GM21381 (cell line): ENCODE measurements at regions not wholly inside any gene's neighbourhood (a gene's known extent, or its start where the extent isn't known, plus 50 kb on each side); places are given as distances from the start of the nearest gene placed in this dataset.

Experiments
- ATAC-seq: cut with Tn5 transposase; IDR thresholded peaks from one replicate; pipeline ENCODE4 v1.9.1; 2021; ENCODE audit warnings: mild to moderate bottlenecking, moderate library complexity; ENCODE audit not compliant: unreplicated experiment

DNA sequence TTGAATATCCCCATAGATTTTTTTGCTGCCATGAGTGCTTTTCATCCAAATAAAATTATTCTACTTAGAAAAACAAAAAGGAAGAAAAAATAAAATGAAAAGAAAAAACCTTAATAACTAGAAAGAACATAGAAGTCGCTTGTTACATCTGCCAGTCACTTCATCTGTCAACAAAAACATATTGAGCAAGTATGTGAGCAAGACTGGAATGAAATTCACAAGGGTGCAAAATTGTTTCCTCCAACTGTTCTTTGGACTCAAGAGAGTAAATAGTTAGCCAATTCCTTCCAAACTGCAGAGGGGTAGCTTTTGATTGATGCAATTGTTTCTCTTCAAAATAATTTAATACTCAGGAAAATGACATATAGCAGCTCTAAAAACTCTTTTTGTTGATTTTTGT, 336.3 kb upstream of the CDH7 start:
- no peak for ATAC-seq

DNA sequence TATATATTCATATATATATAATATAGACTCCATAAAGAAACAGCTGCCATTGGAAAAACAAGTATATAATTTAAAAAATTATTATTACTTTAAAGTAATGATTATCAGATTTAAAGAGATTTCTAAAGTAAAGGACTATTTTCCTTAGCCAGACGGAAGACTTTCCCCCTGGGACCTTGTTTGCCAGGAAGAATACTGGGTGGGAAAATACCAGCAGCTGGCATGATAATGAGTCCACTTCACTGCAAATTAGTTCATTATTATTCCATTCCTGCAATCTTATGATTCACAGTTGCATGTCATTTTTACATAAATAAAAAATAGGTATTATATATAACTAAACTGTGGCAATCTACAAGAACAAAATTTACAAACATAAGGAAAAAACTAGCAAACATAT, 339.8 kb upstream of the CDH7 start:
- no peak for ATAC-seq

DNA sequence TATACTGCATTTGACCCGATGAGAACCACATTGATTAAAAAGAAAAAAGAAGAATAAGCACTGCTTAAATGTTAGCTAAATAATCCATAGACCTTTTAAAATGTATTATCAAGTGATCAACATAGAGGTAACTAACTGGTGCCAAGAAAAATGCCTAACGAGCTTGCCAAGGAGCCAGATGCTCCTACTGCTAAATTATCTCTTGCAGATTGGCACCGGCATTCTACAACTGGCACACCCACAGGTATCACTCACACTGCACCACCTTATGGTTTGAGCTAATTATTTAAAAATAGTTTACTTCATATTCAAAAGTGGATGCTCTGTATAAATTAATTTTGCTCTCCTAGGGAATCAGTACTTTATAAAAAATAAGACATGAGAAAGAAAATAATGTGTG, 341.6 kb upstream of the CDH7 start:
- ATAC-seq, result no peak

DNA sequence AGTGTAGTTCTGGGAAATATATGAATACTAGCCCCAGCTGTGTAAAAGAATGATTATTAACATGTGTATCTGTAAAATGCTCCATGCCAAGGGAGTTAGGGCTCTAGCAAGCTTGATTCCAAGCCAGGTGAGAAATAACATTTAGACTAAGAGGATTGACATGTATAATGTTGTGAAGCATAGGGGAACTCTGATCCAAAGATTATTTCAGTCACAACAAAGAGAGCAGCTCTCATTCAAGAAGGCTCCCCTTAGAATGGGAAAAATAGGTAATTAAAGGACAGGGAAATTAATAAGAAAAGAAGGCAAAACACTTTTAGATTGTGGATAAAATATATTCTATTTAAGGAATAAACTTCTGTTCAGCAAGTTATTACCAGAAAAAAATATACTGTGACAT, 347.3 kb upstream of the CDH7 start:
- no peak for ATAC-seq

DNA sequence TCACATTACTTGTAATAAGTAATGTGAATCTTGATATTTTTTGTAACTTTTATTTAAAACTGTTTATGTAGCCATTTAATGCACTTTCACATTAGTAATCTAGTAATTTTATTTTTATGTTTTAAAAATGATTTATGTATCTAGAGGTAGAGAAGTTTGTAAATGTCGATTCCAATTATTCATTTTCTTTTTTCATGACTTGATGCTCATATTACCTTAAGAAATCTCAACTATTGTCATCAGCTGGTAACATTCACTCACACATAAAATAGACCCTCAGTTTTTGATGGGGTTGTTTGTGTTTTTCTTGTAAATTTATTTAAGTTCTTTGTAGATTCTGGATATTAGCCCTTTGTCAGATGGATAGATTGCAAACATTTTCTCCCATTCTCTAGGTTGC, 351.7 kb upstream of the CDH7 start:
- ATAC-seq, result no peak

DNA sequence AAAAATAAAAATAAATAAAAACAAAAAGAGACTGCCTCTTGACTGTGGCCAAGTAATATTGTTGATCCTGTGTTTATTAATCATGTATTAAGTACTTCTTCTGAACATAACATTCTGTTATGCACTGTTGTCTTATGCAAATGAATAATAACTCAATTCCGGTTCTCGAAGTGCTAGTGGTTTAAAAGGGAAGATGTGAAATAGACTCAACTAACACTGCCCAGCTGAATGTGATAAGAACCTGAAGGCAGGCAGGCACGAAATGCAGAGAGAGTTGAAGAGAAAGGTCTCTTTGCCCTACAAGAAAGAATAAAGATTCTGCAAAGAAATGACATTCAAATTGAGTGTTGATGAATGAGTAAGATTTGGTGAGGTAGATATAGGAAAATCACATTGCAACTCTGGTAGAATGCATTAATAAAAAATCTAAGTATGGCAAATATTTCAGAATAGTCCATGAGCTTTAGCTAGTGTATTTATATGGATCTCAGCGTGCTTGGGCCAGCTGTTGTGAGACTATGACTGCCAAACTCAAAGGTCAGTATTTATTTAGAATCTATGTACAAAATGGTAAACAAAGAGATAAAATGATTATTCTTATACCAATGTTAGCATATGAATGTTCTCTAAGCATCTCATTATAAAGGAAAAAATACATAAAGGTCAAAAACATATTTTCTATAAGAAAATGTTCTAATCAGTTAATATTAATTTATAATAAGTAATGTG, 352.3 kb upstream of the CDH7 start:
- ATAC-seq, result no peak

DNA sequence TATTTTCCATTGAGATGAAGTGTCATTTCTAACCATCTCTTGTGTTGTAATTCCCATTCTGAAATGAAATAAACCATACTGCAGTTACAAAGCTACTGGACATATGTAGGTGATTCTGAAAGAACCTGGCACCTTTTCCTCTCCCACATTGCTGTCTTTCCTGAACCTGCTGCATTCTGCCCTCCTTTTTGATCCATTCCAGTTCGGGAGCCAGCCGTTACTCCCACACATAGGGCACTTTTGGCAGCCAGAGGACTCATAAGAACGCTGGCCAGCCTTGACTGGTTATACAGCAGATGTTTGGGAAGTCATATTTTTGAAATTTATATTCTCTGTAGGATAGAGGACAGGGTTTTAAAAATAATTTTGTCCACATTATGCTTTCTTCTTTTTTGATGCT, 369.8 kb upstream of the CDH7 start:
- ATAC-seq, result no peak

DNA sequence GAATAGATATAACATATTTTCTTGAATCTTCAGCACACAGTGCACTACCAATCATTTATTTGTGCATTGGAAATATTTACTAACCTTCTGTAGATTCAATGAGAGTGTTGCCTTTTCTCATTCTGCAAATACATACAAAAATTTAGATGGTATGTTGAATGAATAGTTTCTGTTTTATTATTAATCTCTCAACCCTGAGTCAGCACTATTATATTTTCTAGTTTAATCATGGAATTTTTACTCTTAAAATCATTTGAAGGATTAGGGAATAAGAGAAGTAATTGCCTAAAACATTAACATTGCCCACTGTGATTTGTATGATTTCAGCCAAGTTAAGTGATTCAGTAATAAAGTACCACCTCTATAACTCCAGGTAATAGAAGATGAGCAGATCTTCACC, 370.2 kb upstream of the CDH7 start:
- no peak for ATAC-seq

DNA sequence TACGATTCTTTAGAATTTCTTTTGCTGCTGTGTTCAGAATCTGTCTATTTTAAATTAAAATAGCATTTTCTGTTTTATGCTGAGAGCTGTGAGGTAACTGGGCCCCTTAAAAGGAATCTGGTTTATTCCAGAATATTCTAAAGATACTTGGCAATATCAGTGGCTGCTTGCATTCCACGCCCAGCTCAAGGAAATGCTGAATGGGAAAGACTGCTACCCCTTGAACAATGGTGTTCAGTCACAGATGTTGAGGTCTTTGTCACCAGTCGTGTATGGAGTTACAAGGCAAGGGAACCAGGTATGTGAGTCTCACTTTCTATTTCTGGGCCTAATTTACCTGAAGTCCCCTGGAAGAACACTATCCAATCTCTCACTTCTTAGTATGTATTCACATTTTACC, 377.9 kb upstream of the CDH7 start:
- no peak for ATAC-seq

DNA sequence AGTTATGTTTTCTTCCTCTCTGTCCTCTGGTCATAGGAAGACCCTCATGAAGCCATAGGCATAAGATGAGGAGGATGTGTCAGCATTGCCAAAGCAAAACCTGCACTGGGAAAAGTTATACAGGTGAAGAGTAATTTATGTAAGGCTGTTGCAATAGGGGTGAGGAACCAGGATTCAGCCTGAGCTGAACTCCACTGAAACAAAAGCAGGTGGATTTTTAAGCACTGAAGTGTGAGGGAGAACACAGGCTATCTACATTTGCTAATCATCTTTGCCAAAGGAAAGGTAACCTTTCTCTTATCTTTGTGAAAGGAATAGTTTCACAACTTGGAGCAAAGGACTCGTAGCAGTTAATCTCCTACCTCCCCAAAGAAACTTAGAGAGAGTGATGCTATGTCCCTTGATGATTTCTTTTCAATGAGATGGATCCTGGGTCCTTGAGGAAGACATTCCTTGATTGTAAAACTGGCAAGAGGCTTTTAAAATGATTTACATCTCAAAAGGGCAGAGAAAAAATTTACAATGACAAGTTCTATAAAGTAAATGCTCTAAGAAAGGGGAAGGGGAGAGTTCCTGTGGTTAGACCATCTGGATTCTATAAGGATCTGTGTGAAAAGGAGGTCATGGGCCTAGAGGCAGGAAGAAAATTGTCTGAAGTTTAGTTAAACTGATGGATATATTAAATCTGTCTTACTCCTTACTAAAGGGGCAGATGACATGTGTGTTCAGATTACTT, 385.4 kb upstream of the CDH7 start:
- ATAC-seq, result no peak

DNA sequence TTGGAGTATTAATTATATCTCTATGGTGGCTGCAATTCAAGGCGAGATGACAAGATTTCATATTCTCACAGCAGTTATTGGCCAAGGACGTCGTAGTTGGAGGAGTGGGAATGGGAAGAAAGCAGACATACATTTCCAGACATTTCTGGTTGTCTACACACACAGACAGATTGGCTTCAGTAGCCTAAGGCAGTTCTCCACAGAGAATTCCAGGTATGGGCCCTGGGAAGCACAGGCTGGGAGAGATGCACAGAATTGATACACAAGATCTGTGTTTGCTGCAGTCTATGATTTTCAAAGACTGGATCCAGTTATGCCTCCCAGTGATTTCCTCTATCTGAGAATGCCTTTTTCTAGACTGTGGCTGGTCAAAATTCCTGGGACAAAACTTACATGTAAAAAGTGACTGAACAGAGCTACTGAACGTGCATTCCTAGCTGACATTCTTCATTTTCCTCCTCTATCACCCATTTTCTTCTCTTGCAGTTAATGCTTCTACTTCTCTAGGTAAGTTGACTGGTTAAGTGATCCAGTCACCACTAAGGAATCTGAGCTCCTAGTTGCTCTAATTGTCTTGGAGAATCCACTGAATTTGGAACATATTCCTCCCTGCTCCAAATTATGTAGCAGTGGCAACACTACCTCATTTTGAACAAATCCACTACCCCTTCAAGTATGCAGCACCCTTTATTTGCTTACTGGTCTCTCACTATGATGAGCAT, 386.7 kb upstream of the CDH7 start:
- no peak for ATAC-seq

DNA sequence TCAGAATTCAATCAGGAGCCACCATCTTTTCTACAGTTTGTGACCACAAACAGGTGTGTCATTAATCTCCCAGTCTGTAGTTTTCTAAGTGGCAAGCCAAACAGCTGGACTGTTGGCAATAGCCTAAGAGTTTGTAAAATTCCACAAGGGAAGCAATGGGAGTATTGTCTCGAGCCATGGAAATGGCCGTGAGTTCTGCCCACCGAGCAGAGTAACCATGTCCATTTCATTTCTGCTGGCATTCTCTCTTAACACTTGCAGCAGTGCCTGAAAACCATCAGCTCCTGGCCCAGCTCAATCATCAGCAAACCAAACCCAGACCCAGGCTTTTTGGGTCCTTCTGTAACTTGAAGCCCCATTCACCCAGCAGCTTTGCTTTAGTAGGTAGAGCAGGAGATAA, 387.8 kb upstream of the CDH7 start:
- no peak for ATAC-seq

DNA sequence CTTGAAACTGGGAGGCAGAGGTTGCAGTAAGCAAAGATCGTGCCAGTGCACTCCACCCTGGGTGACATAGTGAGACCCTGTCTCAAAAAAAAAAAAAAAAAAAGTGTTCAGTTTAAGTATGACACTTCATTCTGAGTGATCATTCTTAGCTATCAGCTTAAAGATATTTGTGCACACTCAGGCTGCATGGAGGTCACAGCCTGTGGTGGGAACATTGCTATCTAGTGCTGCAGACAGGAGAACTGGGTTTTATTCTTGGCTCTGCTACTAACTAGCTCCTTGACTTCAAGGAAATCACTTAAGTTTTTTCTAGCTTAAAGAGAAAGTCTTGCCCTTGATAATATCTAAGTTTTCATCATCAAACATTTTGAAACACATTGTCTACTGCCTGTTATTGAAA, 391.3 kb upstream of the CDH7 start:
- ATAC-seq, result no peak

DNA sequence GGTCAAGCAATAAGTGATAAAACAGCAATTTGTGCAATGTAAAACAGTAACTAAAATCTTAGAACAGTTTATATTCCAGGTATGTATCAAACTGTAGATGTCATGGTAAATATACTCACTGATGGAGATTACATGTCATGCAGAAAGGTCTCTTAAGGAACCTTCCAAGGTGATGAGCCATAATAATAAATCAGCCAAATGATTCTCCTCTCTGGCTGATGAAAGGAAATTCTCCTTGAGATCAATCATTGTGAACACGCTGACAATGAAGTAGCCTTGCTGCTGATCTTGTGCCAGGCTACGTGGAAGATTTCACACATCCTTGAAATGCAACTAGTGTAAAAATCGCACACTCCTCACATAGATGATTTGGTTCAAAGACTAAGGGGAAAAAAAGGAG, 392.5 kb upstream of the CDH7 start:
- no peak for ATAC-seq

DNA sequence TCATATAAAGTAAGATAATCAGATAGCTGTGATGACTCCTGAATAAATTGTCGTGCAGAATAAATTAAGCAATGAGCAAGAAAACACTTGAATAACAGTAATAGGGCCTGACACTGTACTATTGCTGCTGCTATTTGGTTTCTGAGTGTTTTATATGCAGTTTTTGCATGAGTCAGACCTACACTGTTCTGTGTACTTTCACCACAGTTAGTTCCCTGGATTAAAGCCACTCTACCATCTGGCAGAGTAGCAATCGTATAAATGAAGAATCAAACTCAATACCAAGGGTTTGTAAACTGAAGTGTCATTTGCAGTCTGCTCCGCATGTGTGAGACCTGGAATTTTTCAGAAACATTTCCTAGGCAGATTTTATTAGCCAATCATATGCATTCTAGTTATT, 398.6 kb upstream of the CDH7 start:
- ATAC-seq, result no peak

DNA sequence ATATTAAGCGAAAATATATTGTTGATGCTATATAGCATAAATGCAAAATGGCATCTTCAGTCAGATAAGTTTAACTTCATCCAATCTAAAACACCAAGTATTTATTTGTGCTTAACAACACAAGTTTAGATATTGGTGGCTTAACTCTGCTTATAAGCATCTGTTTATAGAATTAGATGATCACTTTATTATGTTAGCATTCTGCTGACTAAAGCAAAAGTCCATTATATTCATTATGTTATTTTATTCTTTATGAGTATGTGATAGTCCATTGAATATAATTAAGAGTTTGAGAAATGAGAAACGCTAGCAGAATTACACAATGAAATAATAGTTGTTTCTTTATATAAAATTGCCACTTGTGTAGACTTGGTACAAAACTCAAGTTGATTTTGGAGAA, 401.2 kb upstream of the CDH7 start:
- ATAC-seq, result no peak

DNA sequence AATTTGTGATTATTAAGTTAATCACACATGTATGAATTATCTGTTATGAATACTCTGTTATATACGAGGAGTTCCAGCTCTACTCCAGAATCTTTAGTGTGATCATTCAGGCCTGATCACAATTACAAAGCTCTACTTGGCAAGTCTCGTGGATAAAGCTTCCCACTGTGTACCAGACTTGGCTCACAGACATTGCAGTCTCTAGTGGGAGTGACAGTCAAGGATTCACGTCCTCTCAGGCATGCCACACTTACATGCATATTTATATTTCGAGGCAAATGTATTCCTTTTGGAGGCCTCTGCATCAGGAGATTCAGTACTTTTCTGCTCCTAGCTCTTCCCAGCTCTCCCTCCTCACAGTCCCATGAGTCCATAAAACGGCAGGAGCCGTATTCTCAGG, 403.4 kb upstream of the CDH7 start:
- no peak for ATAC-seq

DNA sequence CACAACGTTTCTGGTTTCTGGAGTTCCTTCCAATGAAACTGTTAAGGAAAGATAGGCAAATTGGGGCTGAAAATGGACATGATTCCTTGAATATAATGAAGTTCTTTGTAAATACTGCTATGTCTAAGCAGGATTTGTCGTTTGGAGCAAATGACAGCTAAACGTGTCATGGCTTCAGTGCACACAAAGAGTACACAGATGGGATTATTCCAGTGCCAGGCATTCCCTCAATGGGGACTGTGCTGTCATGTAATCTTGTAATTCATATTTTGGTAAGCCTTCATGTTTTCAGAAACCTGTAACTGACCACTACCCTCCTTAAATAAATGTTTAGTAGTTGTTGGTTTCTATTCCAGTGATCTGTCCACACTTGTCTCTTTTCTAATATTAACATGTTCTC, 404.7 kb upstream of the CDH7 start:
- no peak for ATAC-seq

DNA sequence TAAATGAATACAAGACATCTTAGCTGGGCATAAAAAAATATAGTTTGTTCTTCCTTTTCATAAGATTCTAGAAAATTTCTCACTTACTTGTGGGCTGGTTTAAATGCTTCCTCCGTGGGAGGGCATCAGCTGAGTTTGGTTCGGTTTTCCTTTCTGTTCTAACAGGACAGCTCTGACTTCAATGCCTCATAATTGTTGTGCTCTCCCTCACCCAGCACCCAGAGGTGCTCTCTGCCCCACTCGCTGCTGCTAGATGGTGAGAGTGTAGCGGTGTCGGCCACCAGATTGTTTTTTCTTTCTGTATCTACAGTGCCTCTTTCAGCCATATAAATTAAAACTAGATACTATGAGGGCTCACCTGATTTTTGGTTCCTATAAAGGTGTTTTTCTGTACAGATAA, 407.2 kb upstream of the CDH7 start:
- ATAC-seq, result no peak

DNA sequence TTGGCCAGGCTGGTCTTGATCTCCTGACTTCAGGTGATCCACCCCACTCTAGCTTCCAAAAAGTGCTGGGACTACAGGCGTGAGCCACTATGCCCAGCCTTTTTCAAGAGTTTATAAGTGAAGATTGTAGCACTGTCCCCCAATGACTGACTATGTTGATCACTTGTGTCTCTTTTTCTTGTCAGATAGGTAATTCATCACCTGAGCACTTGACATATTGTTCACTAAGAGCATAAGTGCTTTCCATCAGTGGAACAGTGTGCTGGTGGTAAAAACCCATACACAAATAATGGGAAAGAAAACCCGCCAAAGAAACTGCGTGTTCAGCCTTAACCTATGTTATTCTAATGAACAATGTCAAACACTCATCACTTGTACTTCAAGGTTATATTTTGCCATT, 414.4 kb upstream of the CDH7 start:
- ATAC-seq, result no peak

DNA sequence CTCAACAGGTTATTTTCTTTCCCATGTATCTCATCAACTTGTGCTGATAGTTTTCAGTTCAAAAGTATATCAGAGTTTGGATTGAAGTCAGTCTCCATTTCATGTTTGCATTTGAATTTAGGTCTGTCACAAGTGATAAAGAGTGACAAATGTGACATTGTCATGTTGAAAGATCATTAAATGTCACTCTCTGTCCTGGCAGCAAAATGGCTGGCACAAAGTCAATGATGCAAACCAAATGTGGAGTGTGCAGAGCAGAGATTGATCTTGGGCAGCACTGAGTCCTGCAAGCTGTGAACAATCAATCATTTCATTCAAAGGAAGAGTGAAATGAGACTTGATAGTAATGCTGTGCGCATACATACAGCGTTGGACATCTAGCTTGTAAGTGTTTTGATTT, 421.8 kb upstream of the CDH7 start:
- no peak for ATAC-seq

DNA sequence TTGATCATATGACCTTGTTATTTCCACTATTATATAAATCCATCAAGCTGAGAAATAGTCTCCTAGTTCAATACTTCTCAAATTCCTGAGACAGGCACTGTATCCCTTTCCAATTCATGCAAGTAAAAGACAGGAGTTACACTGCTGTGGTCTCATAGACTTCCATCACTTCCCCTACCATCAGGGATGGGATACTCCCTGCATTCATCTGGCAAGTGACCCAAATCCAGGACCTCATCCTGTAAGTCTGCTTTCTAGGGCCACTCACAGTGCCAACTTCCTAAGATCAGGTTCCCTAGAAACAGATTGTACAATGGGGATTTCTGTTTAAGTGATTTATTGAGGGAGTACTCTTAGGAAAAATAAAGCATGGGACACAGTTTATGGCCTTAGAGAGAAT, 424.0 kb upstream of the CDH7 start:
- ATAC-seq, result no peak
